AG04449 (cell line): ENCODE measurements at regions not wholly inside any gene's neighbourhood (a gene's known extent, or its start where the extent isn't known, plus 50 kb on each side); places are given as distances from the start of the nearest gene placed in this dataset.

Experiments used
- CTCF ChIA-PET: fragments of 350-600 bp; formaldehyde crosslinking; extraction: SDS; loops from one replicate; lab custom pipeline; 2021; ENCODE audit warnings: antibody characterized with exemption; lab: Yijun Ruan, JAX
- POLR2A ChIA-PET: fragments of 400-600, 350-600 bp; formaldehyde crosslinking; extraction: SDS; loops from one replicate; lab custom pipeline; 2020; ENCODE audit warnings: antibody characterized with exemption, inconsistent platforms; lab: Yijun Ruan, JAX
- DNase-seq: peaks from one replicate; pipeline ENCODE4 v3.0.0-alpha.2; 2010; ENCODE audit warnings: low read depth, low spot score
- H3K4me3 ChIP-seq: 2 replicates; pipeline ENCODE4 v1.5.1; 2011; ENCODE audit warnings: low read depth, mild to moderate bottlenecking, control low read depth, low read length
- CTCF ChIP-seq: IDR thresholded peaks from one replicate; pipeline ENCODE4 v1.5.1; 2011; ENCODE audit warnings: mild to moderate bottlenecking, moderate library complexity, low read length, control low read depth, inconsistent platforms; ENCODE audit not compliant: insufficient read depth; ENCODE audit errors: missing control alignments

GRCh38 chr10:78300526-78300925 lies 266.9 kb downstream of the RPS24 start:
- no peak for DNase-seq
- no peak overlapping the region for H3K4me3 ChIP-seq
- POLR2A ChIA-PET, result interaction anchor here (0.7 kb wide), 1 partner anchor 319 kb away, joined by 3 read pairs; no protein-coding TSS in a partner anchor
- no peak for TF ChIP-seq CTCF
- CTCF ChIA-PET, result interaction anchor here (0.7 to 1.0 kb wide), 2 partner anchors 13 to 253 kb away, joined by 3 read pairs; no protein-coding TSS in a partner anchor

- H3K4me3 ChIP-seq, result no peak overlapping the region
- TF ChIP-seq CTCF, result no peak
- POLR2A ChIA-PET, result no interaction called here
- DNase-seq, result no peak
- CTCF ChIA-PET, result interaction anchor here (1.0 to 1.8 kb wide), 3 partner anchors 10 to 85 kb away, joined by 3 to 7 read pairs (median 5); no protein-coding TSS in a partner anchor
Observed at GRCh38 chr10:78301481-78301880, 267.8 kb downstream of the RPS24 start.

GRCh38 chr10:78301891-78302738 lies 268.5 kb downstream of the RPS24 start:
- TF ChIP-seq CTCF, result no peak
- ChIA-PET POLR2A (no interaction called here), CTCF (interaction anchor here (0.7 to 1.8 kb wide), 11 partner anchors 10 to 894 kb away, joined by 3 to 7 read pairs (median 3); no protein-coding TSS in a partner anchor)
- no peak for DNase-seq
- peak overlapping the region; percentile 68 for H3K4me3 ChIP-seq

- H3K4me3 ChIP-seq, result peak overlapping the region; percentile 68
- ChIA-PET CTCF (interaction anchor here (0.7 to 1.8 kb wide), 11 partner anchors 9 to 893 kb away, joined by 3 to 7 read pairs (median 3); no protein-coding TSS in a partner anchor), POLR2A (no interaction called here)
- DNase-seq, result no peak
- no peak for TF ChIP-seq CTCF
Observed at GRCh38 chr10:78302739-78302988, 269.0 kb downstream of the RPS24 start.

- DNase-seq, result peak; percentile 10
- peak; percentile 87 for TF ChIP-seq CTCF
- peak overlapping the region; percentile 68 for H3K4me3 ChIP-seq
- POLR2A ChIA-PET, result no interaction called here
- CTCF ChIA-PET, result interaction anchor here (0.7 to 3.1 kb wide), 17 partner anchors 7 to 895 kb away, joined by 3 to 25 read pairs (median 4); no protein-coding TSS in a partner anchor
Observed at GRCh38 chr10:78302989-78303854, 269.6 kb downstream of the RPS24 start.
